Mesendoderm (in vitro differentiated cells): ENCODE measurements at regions not wholly inside any gene's neighbourhood (a gene's known extent, or its start where the extent isn't known, plus 50 kb on each side); places are given as distances from the start of the nearest gene placed in this dataset.
"Not testable (repeated sequence)": the region's sequence is repeated elsewhere in the genome, so short reads cannot be mapped to it uniquely, and the experiment has no call there.

Source experiments
- DNase-seq: peaks from one replicate; pipeline ENCODE4 v3.0.0; 2013
- H2AK5ac ChIP-seq: 2 replicates; pipeline ENCODE4 v1.6.1; 2013; ENCODE audit warnings: low read length, inconsistent platforms
- H2BK120ac ChIP-seq: 2 replicates; pipeline ENCODE4 v1.6.1; 2013; ENCODE audit warnings: low read depth, mild to moderate bottlenecking, low read length, moderate library complexity, mixed read lengths
- H2BK15ac ChIP-seq: replicated peaks from 2 replicates; pipeline ENCODE4 v1.6.1; 2013; ENCODE audit warnings: low read depth, mild to moderate bottlenecking, moderate library complexity
- H2BK5ac ChIP-seq: 2 replicates; pipeline ENCODE4 v1.6.1; 2013; ENCODE audit warnings: low read length, inconsistent platforms
- H3K18ac ChIP-seq: 2 replicates; pipeline ENCODE4 v1.6.1; 2013; ENCODE audit warnings: mild to moderate bottlenecking, low read length, mixed read lengths
- H3K23ac ChIP-seq: one replicate; pipeline ENCODE4 v1.6.1; 2013; ENCODE audit warnings: low read length
- H3K27ac ChIP-seq: 2 replicates; pipeline ENCODE4 v1.5.1; 2013; ENCODE audit warnings: low read depth, mild to moderate bottlenecking, inconsistent platforms, low read length, moderate library complexity
- H3K27me3 ChIP-seq: 2 replicates; pipeline ENCODE4 v1.6.1; 2013; ENCODE audit warnings: low read length, control low read depth, mild to moderate bottlenecking, inconsistent platforms; ENCODE audit not compliant: insufficient read depth, poor library complexity
- H3K36me3 ChIP-seq: 2 replicates; pipeline ENCODE4 v1.6.1; 2013; ENCODE audit warnings: low read length, inconsistent platforms; ENCODE audit not compliant: control insufficient read depth, insufficient read depth
- H3K4ac ChIP-seq: one replicate; pipeline ENCODE4 v1.6.1; 2013; ENCODE audit warnings: low read depth, mild to moderate bottlenecking, low read length, moderate library complexity
- H3K4me1 ChIP-seq: 2 replicates; pipeline ENCODE4 v1.6.1; 2013; ENCODE audit warnings: low read depth, low read length, inconsistent platforms; ENCODE audit not compliant: control insufficient read depth
- H3K4me2 ChIP-seq: 2 replicates; pipeline ENCODE4 v1.6.1; 2013; ENCODE audit warnings: low read length
- H3K4me3 ChIP-seq: 2 replicates; pipeline ENCODE4 v1.5.1; 2013; ENCODE audit warnings: mild to moderate bottlenecking, low read length
- H3K56ac ChIP-seq: one replicate; pipeline ENCODE4 v1.6.1; 2013; ENCODE audit warnings: low read length
- H3K79me1 ChIP-seq: 2 replicates; pipeline ENCODE4 v1.6.1; 2013; ENCODE audit warnings: low read length, inconsistent platforms
- H3K79me2 ChIP-seq: 2 replicates; pipeline ENCODE4 v1.6.1; 2013; ENCODE audit warnings: mild to moderate bottlenecking, low read length; ENCODE audit not compliant: control insufficient read depth, insufficient read depth
- H3K9ac ChIP-seq: 2 replicates; pipeline ENCODE4 v1.6.1; 2013; ENCODE audit warnings: low read length, inconsistent platforms
- H4K5ac ChIP-seq: one replicate; pipeline ENCODE4 v1.6.1; 2013; ENCODE audit warnings: low read length
- H4K8ac ChIP-seq: one replicate; pipeline ENCODE4 v1.6.1; 2013; ENCODE audit warnings: low read depth, mild to moderate bottlenecking, control low read depth, low read length, moderate library complexity
- WGBS: extraction: QIAGEN DNeasy Blood & Tissue Kit; methylation state at CpG from one replicate; pipeline ENCODE4 v1.1.7; 2013; ENCODE audit warnings: low lambda C conversion rate, missing lambda C conversion rate; ENCODE audit not compliant: insufficient coverage; ENCODE audit errors: extremely low coverage; 5-methylcytosine and 5-hydroxymethylcytosine counted together

DNA sequence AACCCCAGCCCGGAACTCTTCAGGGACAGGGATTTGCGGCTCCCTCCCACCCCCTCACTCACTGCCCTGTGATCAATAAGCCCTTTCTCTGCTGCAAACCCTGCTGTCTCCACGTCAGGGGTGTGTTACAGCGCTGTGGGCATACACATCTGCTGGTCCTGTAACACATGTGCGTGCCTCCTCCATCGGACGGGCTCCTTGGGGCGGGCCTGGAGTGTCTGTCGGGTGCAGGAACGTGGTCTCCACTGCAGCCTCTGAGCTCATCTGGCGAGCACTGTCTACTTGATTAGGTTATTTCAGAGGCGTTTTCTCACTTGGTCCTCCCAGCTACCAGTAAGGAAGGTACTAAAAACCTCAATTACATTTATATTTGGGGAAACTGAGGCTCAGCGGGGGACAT lies 97.0 kb upstream of the LRPAP1 start:
- not testable (repeated sequence) for H2BK15ac ChIP-seq, H2BK120ac ChIP-seq, H2BK5ac ChIP-seq, H4K8ac ChIP-seq, H3K27ac ChIP-seq, DNase-seq, H4K5ac ChIP-seq, H3K23ac ChIP-seq, H3K56ac ChIP-seq, H3K79me1 ChIP-seq, H3K36me3 ChIP-seq, H3K4me2 ChIP-seq, H3K4ac ChIP-seq, H3K18ac ChIP-seq, H3K27me3 ChIP-seq, H2AK5ac ChIP-seq, H3K4me3 ChIP-seq, H3K4me1 ChIP-seq, H3K9ac ChIP-seq, H3K79me2 ChIP-seq
- no CpG with 5 or more reads among the region's 13 CpGs for WGBS

DNA sequence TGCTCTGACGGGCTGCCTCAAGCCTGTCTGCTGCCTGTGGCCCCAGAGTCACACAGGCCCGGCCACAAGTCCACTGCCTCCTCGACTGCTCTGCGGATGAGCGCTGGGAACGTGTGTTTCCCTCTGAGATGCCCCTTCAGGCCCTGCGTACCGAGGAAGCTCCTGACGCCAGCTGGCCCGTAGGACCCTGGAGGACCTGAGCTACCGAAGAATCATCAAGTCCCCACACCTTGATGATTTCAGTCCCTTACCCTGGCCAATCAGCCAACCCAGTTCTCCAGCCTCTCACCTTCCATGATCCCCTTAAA lies 96.6 kb upstream of the LRPAP1 start:
- Histone ChIP-seq H3K4me2 (no peak overlapping the region), H4K8ac (no peak overlapping the region), H3K23ac (no peak overlapping the region), H2BK120ac (no peak overlapping the region), H2BK5ac (no peak overlapping the region), H3K9ac (no peak overlapping the region), H2AK5ac (no peak overlapping the region), H3K4me1 (no peaks in the 10 kb centered on the region), H3K36me3 (no peaks in the 10 kb centered on the region), H3K27me3 (no peaks in the 10 kb centered on the region), H3K18ac (no peak overlapping the region), H2BK15ac (no peak overlapping the region), H3K56ac (no peak overlapping the region), H3K4me3 (no peak overlapping the region), H3K4ac (no peak overlapping the region), H3K27ac (no peak overlapping the region), H3K79me2 (no peaks in the 10 kb centered on the region), H4K5ac (no peak overlapping the region), H3K79me1 (no peaks in the 10 kb centered on the region)
- WGBS = no CpG with 5 or more reads among the region's 11 CpGs
- no peak for DNase-seq

- H3K79me1 ChIP-seq, H3K23ac ChIP-seq, H3K4ac ChIP-seq, H3K9ac ChIP-seq, H4K5ac ChIP-seq, H3K79me2 ChIP-seq, H3K4me2 ChIP-seq, H2AK5ac ChIP-seq, H3K18ac ChIP-seq, H3K56ac ChIP-seq, H4K8ac ChIP-seq, H3K36me3 ChIP-seq, H3K4me1 ChIP-seq, H3K27me3 ChIP-seq, DNase-seq, H2BK5ac ChIP-seq, H2BK120ac ChIP-seq, H2BK15ac ChIP-seq, H3K4me3 ChIP-seq, H3K27ac ChIP-seq: not testable (repeated sequence)
- no CpG with 5 or more reads among the region's 29 CpGs for WGBS
Observed at GRCh38 chr4:3627967-3628867, 96.0 kb upstream of the LRPAP1 start.

DNA sequence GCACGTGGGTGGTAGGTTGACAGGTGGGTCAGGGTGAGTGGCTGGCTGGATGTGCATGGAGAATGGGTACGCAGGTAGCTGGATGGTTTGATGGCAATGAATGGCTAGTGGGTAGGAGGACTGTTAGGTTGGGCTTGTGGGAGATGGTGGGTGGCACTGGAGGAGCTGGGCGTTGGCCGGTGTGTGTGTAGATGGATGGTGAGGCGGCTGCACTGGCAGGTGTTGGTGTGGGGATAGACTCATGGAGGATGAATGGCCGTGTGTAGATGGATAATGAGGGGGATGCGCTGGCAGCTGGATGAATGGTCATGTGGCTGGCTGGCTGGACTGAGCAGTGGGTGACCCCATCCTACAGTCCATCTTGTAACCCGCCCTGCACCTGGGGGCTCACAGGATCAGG lies 95.2 kb upstream of the LRPAP1 start:
- not testable (repeated sequence) for H3K36me3 ChIP-seq, H3K27ac ChIP-seq, H4K8ac ChIP-seq, H3K27me3 ChIP-seq, H2AK5ac ChIP-seq, H3K56ac ChIP-seq, H3K4me3 ChIP-seq, DNase-seq, H3K9ac ChIP-seq, H3K79me1 ChIP-seq, H3K18ac ChIP-seq, H2BK5ac ChIP-seq, H2BK120ac ChIP-seq, H3K23ac ChIP-seq, H2BK15ac ChIP-seq, H4K5ac ChIP-seq, H3K4ac ChIP-seq, H3K4me1 ChIP-seq, H3K4me2 ChIP-seq, H3K79me2 ChIP-seq
- no CpG with 5 or more reads among the region's 8 CpGs for WGBS

GRCh38 chr4:3626131-3626884 lies 94.1 kb upstream of the LRPAP1 start:
- not testable (repeated sequence) for H3K27me3 ChIP-seq, DNase-seq, H3K4me2 ChIP-seq, H3K4me1 ChIP-seq, H4K5ac ChIP-seq, H2BK5ac ChIP-seq, H3K4ac ChIP-seq, H3K23ac ChIP-seq, H3K79me2 ChIP-seq, H4K8ac ChIP-seq, H3K36me3 ChIP-seq, H2AK5ac ChIP-seq, H2BK120ac ChIP-seq, H3K27ac ChIP-seq, H3K4me3 ChIP-seq, H2BK15ac ChIP-seq, H3K56ac ChIP-seq, H3K18ac ChIP-seq, H3K9ac ChIP-seq, H3K79me1 ChIP-seq
- WGBS = no CpG with 5 or more reads among the region's 24 CpGs
